Spleen (tissue), 11 donors: ENCODE measurements at regions not wholly inside any gene's neighbourhood (a gene's known extent, or its start where the extent isn't known, plus 50 kb on each side); places are given as distances from the start of the nearest gene placed in this dataset.

Experiments used
- DNase-seq: peaks from one replicate; pipeline ENCODE4 v3.0.0-alpha.2; 2020
- H3K27ac ChIP-seq, 8 donors: fragments of 200-600 bp; sonication (generic) in 7 of 8; 1 replicate in 4 of 8; 2 replicates in 4 of 8; pipeline versions ENCODE4 v1.5.0 to v1.8.0; 2016 to 2021; ENCODE audit warnings: inconsistent platforms in 4 of 8, mild to moderate bottlenecking in 4 of 8, moderate library complexity in 1 of 8
- H3K27me3 ChIP-seq, 7 donors: fragments of 200-600 bp; sonication (generic) in 6 of 7; replicated peaks in 1 of 7; 1 replicate in 4 of 7; 2 replicates in 3 of 7; pipeline versions ENCODE4 v1.5.0 to v1.8.0; 2016 to 2021; ENCODE audit warnings: inconsistent platforms in 3 of 7, mild to moderate bottlenecking in 1 of 7
- H3K36me3 ChIP-seq, 6 donors: fragments of 200-600 bp; sonication (generic) in 5 of 6; 1 replicate in 4 of 6; 2 replicates in 2 of 6; pipeline versions ENCODE4 v1.5.0 to v1.8.0; 2016 to 2021; ENCODE audit warnings: inconsistent platforms in 2 of 6
- H3K4me1 ChIP-seq, 6 donors: fragments of 200-600 bp; sonication (generic) in 5 of 6; 1 replicate in 3 of 6; 2 replicates in 3 of 6; pipeline versions ENCODE4 v1.5.0 to v1.8.0; 2016 to 2021; ENCODE audit warnings: inconsistent platforms in 3 of 6
- H3K4me3 ChIP-seq, 8 donors: fragments of 200-600 bp; sonication (generic) in 7 of 8; 1 replicate in 4 of 8; 2 replicates in 4 of 8; pipeline versions ENCODE4 v1.5.0 to v1.8.0; 2016 to 2021; ENCODE audit warnings: inconsistent platforms in 4 of 8, mild to moderate bottlenecking in 4 of 8, moderate library complexity in 2 of 8
- H3K9me3 ChIP-seq, 8 donors: fragments of 200-600 bp; sonication (generic) in 7 of 8; 1 replicate in 4 of 8; 2 replicates in 4 of 8; pipeline versions ENCODE4 v1.5.0 to v1.8.0; 2016 to 2021; ENCODE audit warnings: inconsistent platforms in 4 of 8
- CTCF ChIP-seq, 11 experiments: fragments of 200-600 bp in 7 of 11; fragments of 450-650 bp in 4 of 11; sonication (generic) in 4 of 11; IDR thresholded peaks in 8 of 11; conservative IDR thresholded peaks in 3 of 11; 1 replicate in 7 of 11; 2 replicates in 4 of 11; pipeline versions ENCODE4 v1.4.0 to v1.8.0; 2016 to 2021; ENCODE audit warnings: antibody characterized with exemption in 11 of 11, inconsistent platforms in 4 of 11, mild to moderate bottlenecking in 1 of 11
- POLR2A ChIP-seq, 3 donors: fragments of 450-650 bp; IDR thresholded peaks; one replicate each; pipeline ENCODE4 v1.5.1; 2017; ENCODE audit warnings: antibody characterized with exemption in 3 of 3, mild to moderate bottlenecking in 1 of 3
- POLR2AphosphoS5 ChIP-seq, 3 donors: sonication (generic); formaldehyde crosslinking; IDR thresholded peaks; one replicate each; pipeline ENCODE4 v1.5.1; 2017; ENCODE audit warnings: antibody characterized with exemption in 3 of 3
- WGBS, 5 donors: extraction: QIAGEN DNeasy Blood & Tissue Kit in 3 of 5; methylation state at CpG; one replicate each; pipeline versions ENCODE4 v1.1.5 to v1.1.7; 2013 to 2018; 5-methylcytosine and 5-hydroxymethylcytosine counted together
- intact Hi-C: fragments of 100-400 bp; cut with DNase I; formaldehyde crosslinking; loops from one replicate; pipeline ENCODE4 v1.15.0; 2023; ENCODE audit warnings: low total_unique reads
- donor health status: healthy with polysubstance abuse.
- donor health status: DM: no; HTN: no; CAD: no; lungs with moderate emphysema.
- donor health status: DM: no; HTN: no; CAD: no.
- donor health status: Bipolar disorder and iron deficiency.
- donor health status: healthy.
- donor health status: DM: no; HTN: no; CAD: no.
- donor health status: DM: yes; HTN: yes; CAD: no.

GRCh38 chr2:146576339-146577111 lies 1268.3 kb upstream of the ACVR2A start:
- TF ChIP-seq CTCF (IDR thresholded peaks at IDR 0.05 in 8 of 11, conservative IDR thresholded peaks at IDR 0.05 in 3 of 11) (no peak), POLR2A (IDR thresholded peaks at IDR 0.05) (no peak), POLR2AphosphoS5 (IDR thresholded peaks at IDR 0.05) (no peak)
- Histone ChIP-seq H3K9me3 (no peaks in the 10 kb centered on the region), H3K27ac (no peak overlapping the region), H3K4me1 (no peaks in the 10 kb centered on the region), H3K4me3 (no peak overlapping the region), H3K36me3 (no peaks in the 10 kb centered on the region), H3K27me3 (no peaks in the 10 kb centered on the region)
- 67 to 81% (median 74%) methylated on average over 8 of the region's 8 CpGs for WGBS, 5 donors
- intact Hi-C loops: no loop called here
- no peak for DNase-seq

GRCh38 chr2:146572598-146572997 lies 1272.2 kb upstream of the ACVR2A start:
- Histone ChIP-seq H3K4me1 (no peaks in the 10 kb centered on the region), H3K27me3 (no peaks in the 10 kb centered on the region), H3K27ac (no peak overlapping the region), H3K4me3 (no peak overlapping the region), H3K9me3 (no peaks in the 10 kb centered on the region), H3K36me3 (no peaks in the 10 kb centered on the region)
- DNase-seq: no peak
- TF ChIP-seq CTCF (IDR thresholded peaks at IDR 0.05 in 8 of 11, conservative IDR thresholded peaks at IDR 0.05 in 3 of 11) (no peak), POLR2A (IDR thresholded peaks at IDR 0.05) (no peak), POLR2AphosphoS5 (IDR thresholded peaks at IDR 0.05) (no peak)
- WGBS, 5 donors: 84 to 95% (median 86%) methylated on average over 1 of the region's 1 CpG
- intact Hi-C loops: no loop called here

GRCh38 chr2:146561996-146562395 lies 1282.8 kb upstream of the ACVR2A start:
- H3K4me3 ChIP-seq: no peak overlapping the region
- intact Hi-C loops: no loop called here
- DNase-seq: no peak
- no peak overlapping the region for H3K27ac ChIP-seq
- no peak for TF ChIP-seq CTCF (IDR thresholded peaks at IDR 0.05 in 8 of 11, conservative IDR thresholded peaks at IDR 0.05 in 3 of 11)
- TF ChIP-seq POLR2A (IDR thresholded peaks at IDR 0.05): no peak
- no peak for TF ChIP-seq POLR2AphosphoS5 (IDR thresholded peaks at IDR 0.05)
- H3K27me3 ChIP-seq: no peaks in the 10 kb centered on the region
- no peaks in the 10 kb centered on the region for H3K4me1 ChIP-seq
- 93 to 98% (median 95%) methylated on average over 1 of the region's 1 CpG for WGBS, 5 donors
- H3K36me3 ChIP-seq: no peaks in the 10 kb centered on the region
- H3K9me3 ChIP-seq: no peaks in the 10 kb centered on the region

- H3K27ac ChIP-seq: no peak overlapping the region
- 69 to 80% (median 74%) methylated on average over 6 of the region's 6 CpGs for WGBS, 5 donors
Measured at GRCh38 chr2:146547236-146547635, 1297.6 kb upstream of the ACVR2A start.

More at GRCh38 chr2:146547236-146547635, 1297.6 kb upstream of the ACVR2A start:
- no peaks in the 10 kb centered on the region for H3K36me3 ChIP-seq
- intact Hi-C loops: no loop called here
- DNase-seq: no peak
- H3K4me1 ChIP-seq: no peaks in the 10 kb centered on the region
- no peaks in the 10 kb centered on the region for H3K27me3 ChIP-seq
- H3K9me3 ChIP-seq: no peaks in the 10 kb centered on the region
- H3K4me3 ChIP-seq: no peak overlapping the region
- TF ChIP-seq CTCF (IDR thresholded peaks at IDR 0.05 in 8 of 11, conservative IDR thresholded peaks at IDR 0.05 in 3 of 11): no peak
- no peak for TF ChIP-seq POLR2A (IDR thresholded peaks at IDR 0.05)
- no peak for TF ChIP-seq POLR2AphosphoS5 (IDR thresholded peaks at IDR 0.05)
